Nephron progenitor cell (in vitro differentiated cells): ENCODE measurements at regions not wholly inside any gene's neighbourhood (a gene's known extent, or its start where the extent isn't known, plus 50 kb on each side); places are given as distances from the start of the nearest gene placed in this dataset.

Source experiments
- DNase-seq: peaks from one replicate; pipeline ENCODE4 v3.0.0; 2021
- H3K27ac Mint-ChIP-seq: 2 replicates; pipeline ENCODE4 v1.8.0; 2021; ENCODE audit warnings: mild to moderate bottlenecking, moderate library complexity, mixed read lengths
- H3K27me3 Mint-ChIP-seq: 2 replicates; pipeline ENCODE4 v1.8.0; 2021; ENCODE audit warnings: mild to moderate bottlenecking, low read depth, mixed read lengths; ENCODE audit not compliant: poor library complexity
- H3K36me3 Mint-ChIP-seq: 2 replicates; pipeline ENCODE4 v1.8.0; 2021; ENCODE audit warnings: low read depth, mixed read lengths
- H3K4me1 Mint-ChIP-seq: 2 replicates; pipeline ENCODE4 v1.8.0; 2021; ENCODE audit warnings: mixed read lengths
- H3K4me3 Mint-ChIP-seq: 2 replicates; pipeline ENCODE4 v1.8.0; 2021; ENCODE audit warnings: mild to moderate bottlenecking, moderate library complexity, mixed read lengths
- H3K9me3 Mint-ChIP-seq: 2 replicates; pipeline ENCODE4 v1.8.0; 2021; ENCODE audit warnings: mild to moderate bottlenecking, moderate library complexity, mixed read lengths
- TF ChIP-seq, protein P1 (sequence below): fragments of 200-600 bp; sonication (generic); IDR thresholded peaks from 2 replicates; pipeline ENCODE4 v1.5.0; 2021; ENCODE audit warnings: antibody characterized with exemption

DNA sequence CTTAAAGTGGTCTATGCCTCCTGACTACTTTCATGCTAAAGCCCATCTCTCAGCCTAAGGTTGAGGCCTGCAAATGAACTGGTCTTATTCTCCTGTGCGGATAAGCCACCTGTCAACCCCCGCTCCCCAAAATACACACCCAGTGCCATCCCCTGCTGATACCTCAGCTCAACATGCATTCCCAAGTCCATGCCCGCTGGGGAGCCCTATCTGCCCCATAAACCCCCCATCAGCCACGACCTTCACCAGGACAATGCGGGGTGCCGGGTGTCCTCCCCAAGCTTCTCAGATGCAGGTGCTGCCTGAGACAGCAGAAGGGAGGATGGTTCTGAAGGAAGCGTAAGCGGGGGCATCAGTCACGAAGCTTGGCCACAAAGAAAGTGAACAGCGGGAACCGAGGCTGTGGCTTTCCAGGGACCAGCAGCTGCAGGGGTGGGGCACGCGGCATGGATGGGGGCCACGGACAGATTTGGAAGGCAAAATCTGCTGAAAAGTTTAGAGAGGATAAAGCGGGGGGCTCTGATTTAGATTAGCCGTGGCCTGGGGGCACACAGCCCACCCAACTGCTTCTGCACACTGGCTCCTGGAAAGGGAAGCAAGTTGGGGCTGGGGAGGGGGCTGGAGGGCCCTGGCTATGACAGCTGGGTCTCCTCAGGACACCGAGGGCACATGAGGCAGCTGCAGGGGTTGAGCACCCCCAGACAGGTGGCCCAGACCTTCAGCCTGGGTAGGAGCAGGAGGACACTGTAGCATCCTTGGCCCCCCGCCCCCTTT, 1391.9 kb downstream of the TBC1D22A start:
- no peak for DNase-seq
- Mint-ChIP-seq H3K36me3 (no peaks in the 10 kb centered on the region), H3K4me3 (no peak overlapping the region), H3K9me3 (no peaks in the 10 kb centered on the region), H3K27me3 (peaks cover 11% of the 10 kb centered on the region), H3K27ac (no peak overlapping the region), H3K4me1 (peaks cover 19% of the 10 kb centered on the region)
- TF ChIP-seq, protein P1, sequence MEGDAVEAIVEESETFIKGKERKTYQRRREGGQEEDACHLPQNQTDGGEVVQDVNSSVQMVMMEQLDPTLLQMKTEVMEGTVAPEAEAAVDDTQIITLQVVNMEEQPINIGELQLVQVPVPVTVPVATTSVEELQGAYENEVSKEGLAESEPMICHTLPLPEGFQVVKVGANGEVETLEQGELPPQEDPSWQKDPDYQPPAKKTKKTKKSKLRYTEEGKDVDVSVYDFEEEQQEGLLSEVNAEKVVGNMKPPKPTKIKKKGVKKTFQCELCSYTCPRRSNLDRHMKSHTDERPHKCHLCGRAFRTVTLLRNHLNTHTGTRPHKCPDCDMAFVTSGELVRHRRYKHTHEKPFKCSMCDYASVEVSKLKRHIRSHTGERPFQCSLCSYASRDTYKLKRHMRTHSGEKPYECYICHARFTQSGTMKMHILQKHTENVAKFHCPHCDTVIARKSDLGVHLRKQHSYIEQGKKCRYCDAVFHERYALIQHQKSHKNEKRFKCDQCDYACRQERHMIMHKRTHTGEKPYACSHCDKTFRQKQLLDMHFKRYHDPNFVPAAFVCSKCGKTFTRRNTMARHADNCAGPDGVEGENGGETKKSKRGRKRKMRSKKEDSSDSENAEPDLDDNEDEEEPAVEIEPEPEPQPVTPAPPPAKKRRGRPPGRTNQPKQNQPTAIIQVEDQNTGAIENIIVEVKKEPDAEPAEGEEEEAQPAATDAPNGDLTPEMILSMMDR: no peak

DNA sequence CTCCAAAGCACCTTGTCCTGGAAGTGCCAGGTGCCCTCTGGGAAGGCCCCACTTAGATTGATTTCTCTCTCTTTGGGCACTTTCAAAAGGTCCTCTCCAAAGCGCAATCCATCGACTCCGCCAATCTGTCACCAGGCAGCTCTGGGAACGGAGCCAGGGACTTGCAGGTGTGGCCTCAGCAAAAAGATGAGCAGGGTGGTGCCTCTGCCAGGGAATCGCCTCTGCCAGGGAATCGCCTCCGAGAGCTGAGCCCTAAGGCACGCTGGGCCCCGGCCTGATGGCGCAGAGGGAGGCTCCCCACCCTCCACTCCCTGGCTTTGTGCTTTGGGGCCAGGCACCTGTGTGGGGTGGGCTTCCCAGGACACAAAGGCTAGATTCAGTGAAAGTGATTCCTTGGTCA, 1391.3 kb downstream of the TBC1D22A start:
- TF ChIP-seq, protein P1: no peak
- Mint-ChIP-seq H3K4me3 (no peak overlapping the region), H3K27ac (no peak overlapping the region), H3K27me3 (peaks cover 7% of the 10 kb centered on the region), H3K36me3 (no peaks in the 10 kb centered on the region), H3K4me1 (peaks cover 19% of the 10 kb centered on the region), H3K9me3 (no peaks in the 10 kb centered on the region)
- no peak for DNase-seq

DNA sequence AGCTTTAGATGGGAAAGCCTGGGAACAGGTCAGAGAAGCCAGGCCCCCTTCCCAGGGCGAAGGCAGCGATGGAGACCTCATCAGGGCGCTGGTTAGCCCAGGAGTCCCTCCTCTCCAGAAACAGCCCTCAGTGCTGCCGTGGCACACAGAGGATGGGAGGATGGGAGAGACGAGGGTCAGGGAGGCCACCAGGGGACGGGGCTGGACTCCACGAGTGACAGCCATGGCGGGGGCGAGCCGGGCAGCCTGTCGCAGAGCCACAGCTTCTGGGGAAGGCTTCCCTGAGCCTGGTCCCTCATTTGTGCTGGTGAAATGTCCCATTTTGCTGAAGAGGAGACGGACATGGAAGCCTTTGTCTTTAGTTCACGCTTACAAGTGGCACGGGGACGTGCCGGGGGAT, 1390.5 kb downstream of the TBC1D22A start:
- peaks cover 7% of the 10 kb centered on the region for H3K27me3 Mint-ChIP-seq
- H3K9me3 Mint-ChIP-seq: no peaks in the 10 kb centered on the region
- H3K36me3 Mint-ChIP-seq: no peaks in the 10 kb centered on the region
- TF ChIP-seq, protein P1: no peak
- H3K4me1 Mint-ChIP-seq: peaks cover 19% of the 10 kb centered on the region
- no peak overlapping the region for H3K27ac Mint-ChIP-seq
- DNase-seq: no peak
- no peak overlapping the region for H3K4me3 Mint-ChIP-seq

DNA sequence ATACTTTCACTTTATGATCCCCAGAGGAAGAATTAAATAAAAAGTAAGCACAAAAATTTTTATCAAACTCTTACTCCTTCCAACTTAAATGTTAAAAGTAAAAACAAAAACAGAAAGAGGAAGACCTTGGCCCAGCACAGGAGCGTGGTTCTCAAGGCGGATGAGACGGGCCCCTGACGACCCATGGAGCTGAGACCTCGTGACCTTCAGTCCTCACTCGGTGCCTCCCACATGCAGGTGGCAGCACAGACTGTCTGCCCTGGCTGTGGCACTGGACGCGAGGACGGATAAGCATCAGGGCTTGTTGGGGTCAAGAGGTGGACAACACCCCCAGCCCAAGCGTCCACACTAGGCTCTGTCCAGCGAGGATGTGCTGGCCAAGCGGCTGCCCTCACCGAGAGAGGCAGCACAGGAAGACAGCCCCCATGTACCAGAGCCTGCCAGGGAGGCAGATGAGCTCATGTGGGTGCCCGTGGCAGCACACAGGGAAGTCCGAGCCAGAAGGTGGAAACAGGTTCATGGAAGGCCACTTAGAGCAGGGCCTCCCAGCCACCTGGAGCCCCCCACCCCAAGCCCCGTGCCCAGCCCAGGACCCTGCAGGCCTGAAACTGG, 1389.8 kb downstream of the TBC1D22A start:
- Mint-ChIP-seq H3K27ac (no peak overlapping the region), H3K9me3 (no peaks in the 10 kb centered on the region), H3K36me3 (no peaks in the 10 kb centered on the region), H3K4me3 (no peak overlapping the region), H3K4me1 (peaks cover 19% of the 10 kb centered on the region), H3K27me3 (peaks cover 7% of the 10 kb centered on the region)
- DNase-seq: peak; percentile 40
- TF ChIP-seq, protein P1: no peak

DNA sequence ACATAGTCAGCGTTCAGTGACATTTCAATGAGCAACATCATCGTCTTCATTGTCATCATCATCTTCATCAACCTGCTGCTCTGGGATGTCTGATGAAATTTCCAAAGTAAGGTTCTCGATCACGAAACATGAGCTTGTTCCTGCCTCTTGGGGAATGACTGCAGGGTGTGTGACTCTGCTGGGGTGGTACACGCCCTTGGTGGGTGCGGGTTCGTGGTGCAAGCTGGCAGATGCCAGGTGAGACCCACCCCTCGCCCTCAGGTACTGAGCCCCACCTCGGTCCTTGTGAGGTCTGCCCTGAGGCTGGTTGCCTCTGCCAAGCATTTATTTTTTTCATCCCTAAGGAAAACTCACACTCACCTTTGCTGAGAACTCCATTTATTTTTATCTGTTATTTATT, 1389.2 kb downstream of the TBC1D22A start:
- Mint-ChIP-seq H3K4me1 (peaks cover 24% of the 10 kb centered on the region), H3K4me3 (no peak overlapping the region), H3K36me3 (no peaks in the 10 kb centered on the region), H3K27me3 (peaks cover 7% of the 10 kb centered on the region), H3K27ac (no peak overlapping the region), H3K9me3 (no peaks in the 10 kb centered on the region)
- TF ChIP-seq, protein P1: no peak
- no peak for DNase-seq

DNA sequence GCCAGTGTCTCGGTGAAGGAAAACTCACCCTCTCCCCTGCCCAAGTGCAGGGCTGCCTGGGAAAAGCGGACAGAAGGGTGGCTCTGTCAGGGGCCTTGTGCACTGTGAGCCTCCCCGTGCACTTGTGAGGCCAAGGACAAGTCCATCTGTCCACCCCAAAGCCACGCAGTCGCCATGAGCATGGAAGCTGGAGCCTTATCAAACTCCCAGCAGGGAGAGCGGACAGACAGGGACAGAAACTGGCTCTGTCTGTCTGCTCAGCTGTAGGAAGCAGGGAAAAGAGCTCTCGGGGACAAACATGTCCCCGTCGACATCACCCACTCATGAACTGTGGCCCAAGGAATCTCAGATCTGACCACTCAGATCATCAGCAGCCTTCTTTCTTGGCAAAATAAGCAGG, 1385.4 kb downstream of the TBC1D22A start:
- Mint-ChIP-seq H3K4me1 (peaks cover 50% of the 10 kb centered on the region), H3K4me3 (no peak overlapping the region), H3K27me3 (peaks cover 14% of the 10 kb centered on the region), H3K36me3 (no peaks in the 10 kb centered on the region), H3K27ac (no peak overlapping the region), H3K9me3 (no peaks in the 10 kb centered on the region)
- no peak for DNase-seq
- TF ChIP-seq, protein P1: no peak
